ENCODE measurements at regions not wholly inside any gene's neighbourhood (a gene's known extent, or its start where the extent isn't known, plus 50 kb on each side); places are given as distances from the start of the nearest gene placed in this dataset.

GRCh38 chr2:205925373-205926337 is 160.3 kb downstream of the INO80D start:
- peaks cover 32% of the 10 kb centered on the region for H3K27me3 ChIP-seq
- no peak overlapping the region for H3K9ac ChIP-seq
- Mint-ChIP-seq H3K27me3 (ENCODE audit: insufficient read depth, low read depth) (peaks cover 13% of the 10 kb centered on the region), H3K4me1 (peaks cover 38% of the 10 kb centered on the region), H3K27ac (peak overlapping the region; percentile 31), H3K36me3 (no peaks in the 10 kb centered on the region), H3K4me3 (peak overlapping the region; percentile 65), H3K9me3 (no peaks in the 10 kb centered on the region)
- DNase-seq (ENCODE audit: low spot score): peak; percentile 87
- H3K4me2 ChIP-seq: peak overlapping the region; percentile 71
- H4K20me1 ChIP-seq (ENCODE audit: low read depth): no peaks in the 10 kb centered on the region
- H3K4me1 ChIP-seq: no peaks in the 10 kb centered on the region
- no peaks in the 10 kb centered on the region for H3K36me3 ChIP-seq
- H3K4me3 ChIP-seq: peak overlapping the region; percentile 30
- TF ChIP-seq, protein P1, sequence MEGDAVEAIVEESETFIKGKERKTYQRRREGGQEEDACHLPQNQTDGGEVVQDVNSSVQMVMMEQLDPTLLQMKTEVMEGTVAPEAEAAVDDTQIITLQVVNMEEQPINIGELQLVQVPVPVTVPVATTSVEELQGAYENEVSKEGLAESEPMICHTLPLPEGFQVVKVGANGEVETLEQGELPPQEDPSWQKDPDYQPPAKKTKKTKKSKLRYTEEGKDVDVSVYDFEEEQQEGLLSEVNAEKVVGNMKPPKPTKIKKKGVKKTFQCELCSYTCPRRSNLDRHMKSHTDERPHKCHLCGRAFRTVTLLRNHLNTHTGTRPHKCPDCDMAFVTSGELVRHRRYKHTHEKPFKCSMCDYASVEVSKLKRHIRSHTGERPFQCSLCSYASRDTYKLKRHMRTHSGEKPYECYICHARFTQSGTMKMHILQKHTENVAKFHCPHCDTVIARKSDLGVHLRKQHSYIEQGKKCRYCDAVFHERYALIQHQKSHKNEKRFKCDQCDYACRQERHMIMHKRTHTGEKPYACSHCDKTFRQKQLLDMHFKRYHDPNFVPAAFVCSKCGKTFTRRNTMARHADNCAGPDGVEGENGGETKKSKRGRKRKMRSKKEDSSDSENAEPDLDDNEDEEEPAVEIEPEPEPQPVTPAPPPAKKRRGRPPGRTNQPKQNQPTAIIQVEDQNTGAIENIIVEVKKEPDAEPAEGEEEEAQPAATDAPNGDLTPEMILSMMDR (IDR thresholded peaks at IDR 0.05): peak; percentile 93
- no peak for TF ChIP-seq EZH2phosphoT487 (IDR thresholded peaks at IDR 0.05)
- TF ChIP-seq EZH2 (IDR thresholded peaks at IDR 0.05): peak; percentile 32
- no peak overlapping the region for H3K27ac ChIP-seq
- H3F3A ChIP-seq (ENCODE audit: low read depth): no peaks in the 10 kb centered on the region
- H3K79me2 ChIP-seq (ENCODE audit: low read depth): no peaks in the 10 kb centered on the region
- H2AFZ ChIP-seq (replicated peaks): peak overlapping the region; percentile 90
- H3K9me3 ChIP-seq (ENCODE audit: low read depth): no peaks in the 10 kb centered on the region

- no peaks in the 10 kb centered on the region for H3K36me3 ChIP-seq
- no peaks in the 10 kb centered on the region for H3K36me3 Mint-ChIP-seq
- H3K9me3 Mint-ChIP-seq: no peaks in the 10 kb centered on the region
- peaks cover 13% of the 10 kb centered on the region for H3K27me3 Mint-ChIP-seq (ENCODE audit: insufficient read depth, low read depth)
- H3K4me3 Mint-ChIP-seq: peak overlapping the region; percentile 60
- H3F3A ChIP-seq (ENCODE audit: low read depth): no peaks in the 10 kb centered on the region
- no peak overlapping the region for H3K4me3 ChIP-seq
- H3K9me3 ChIP-seq (ENCODE audit: low read depth): no peaks in the 10 kb centered on the region
- no peaks in the 10 kb centered on the region for H4K20me1 ChIP-seq (ENCODE audit: low read depth)
- no peaks in the 10 kb centered on the region for H3K4me1 ChIP-seq
- peaks cover 28% of the 10 kb centered on the region for H3K4me1 Mint-ChIP-seq
- H3K79me2 ChIP-seq (ENCODE audit: low read depth): no peaks in the 10 kb centered on the region
- no peak overlapping the region for H2AFZ ChIP-seq (replicated peaks)
- H3K9ac ChIP-seq: no peak overlapping the region
- H3K4me2 ChIP-seq: no peak overlapping the region
- TF ChIP-seq, protein P1 (IDR thresholded peaks at IDR 0.05): no peak
- TF ChIP-seq EZH2phosphoT487 (IDR thresholded peaks at IDR 0.05) (no peak), EZH2 (IDR thresholded peaks at IDR 0.05) (no peak)
- DNase-seq (ENCODE audit: low spot score): no peak
- H3K27ac ChIP-seq: no peak overlapping the region
- H3K27me3 ChIP-seq: peaks cover 32% of the 10 kb centered on the region
- peak overlapping the region; percentile 10 for H3K27ac Mint-ChIP-seq
These were observed 161.3 kb downstream of the INO80D start for GRCh38 chr2:205924676-205925075.

GRCh38 chr2:205915130-205915524 is 170.8 kb downstream of the INO80D start:
- H3K4me2 ChIP-seq: no peak overlapping the region
- Mint-ChIP-seq H3K27me3 (ENCODE audit: insufficient read depth, low read depth) (peaks cover 10% of the 10 kb centered on the region), H3K9me3 (peaks cover 5% of the 10 kb centered on the region), H3K36me3 (no peaks in the 10 kb centered on the region), H3K4me3 (no peak overlapping the region), H3K4me1 (peaks cover 23% of the 10 kb centered on the region), H3K27ac (no peak overlapping the region)
- H4K20me1 ChIP-seq (ENCODE audit: low read depth): no peaks in the 10 kb centered on the region
- no peaks in the 10 kb centered on the region for H3K36me3 ChIP-seq
- no peaks in the 10 kb centered on the region for H3K79me2 ChIP-seq (ENCODE audit: low read depth)
- H3K27ac ChIP-seq: no peak overlapping the region
- no peak overlapping the region for H3K4me3 ChIP-seq
- no peak for DNase-seq (ENCODE audit: low spot score)
- no peak for TF ChIP-seq EZH2phosphoT487 (IDR thresholded peaks at IDR 0.05)
- TF ChIP-seq, protein P1 (IDR thresholded peaks at IDR 0.05): no peak
- H3K4me1 ChIP-seq: peaks cover 30% of the 10 kb centered on the region
- no peaks in the 10 kb centered on the region for H3K9me3 ChIP-seq (ENCODE audit: low read depth)
- no peak overlapping the region for H3K9ac ChIP-seq
- H3F3A ChIP-seq (ENCODE audit: low read depth): no peaks in the 10 kb centered on the region
- no peaks in the 10 kb centered on the region for H3K27me3 ChIP-seq
- no peak overlapping the region for H2AFZ ChIP-seq (replicated peaks)
